ENCODE measurements at regions not wholly inside any gene's neighbourhood (a gene's known extent, or its start where the extent isn't known, plus 50 kb on each side); places are given as distances from the start of the nearest gene placed in this dataset.

- TF ChIP-seq POLR2AphosphoS5 (IDR thresholded peaks at IDR 0.05; ENCODE audit: low read depth, low read length), result no peak
- no peak for TF ChIP-seq CTCF (IDR thresholded peaks at IDR 0.05)
Observed at GRCh38 chr2:42999391-42999841, 207.0 kb upstream of the HAAO start.

Data from Panc1 (cell line).